ENCODE measurements at regions not wholly inside any gene's neighbourhood (a gene's known extent, or its start where the extent isn't known, plus 50 kb on each side); places are given as distances from the start of the nearest gene placed in this dataset.

DNA sequence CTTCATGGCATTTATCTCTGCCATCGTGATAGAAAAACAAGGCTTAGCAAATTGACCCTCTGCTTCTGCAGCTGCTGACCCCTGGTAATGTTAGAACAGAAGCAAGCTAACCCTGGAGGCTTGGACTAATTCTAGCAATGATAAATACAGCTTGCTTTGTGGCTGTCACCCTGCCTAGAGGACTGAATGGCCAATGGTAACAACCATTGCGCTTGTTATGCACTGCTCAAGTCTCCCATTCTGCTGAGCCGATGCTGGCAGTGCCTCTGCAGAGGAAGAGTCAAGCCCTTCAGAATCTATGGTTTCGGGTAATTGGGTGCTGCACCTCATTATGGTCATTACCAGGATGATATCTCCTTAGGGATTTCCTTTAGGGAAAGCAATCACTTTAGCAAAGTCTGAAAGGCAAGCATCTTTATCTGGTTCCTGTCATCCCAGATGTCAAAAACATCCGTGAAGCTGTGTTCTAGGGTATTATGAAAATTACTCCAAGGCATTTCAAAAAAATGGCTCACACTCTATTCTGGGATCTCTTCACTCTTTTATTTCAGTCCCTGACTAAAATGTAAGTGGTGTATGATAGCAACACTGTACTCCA, 186.8 kb upstream of the DLGAP1 start:
- TF ChIP-seq, protein P1, sequence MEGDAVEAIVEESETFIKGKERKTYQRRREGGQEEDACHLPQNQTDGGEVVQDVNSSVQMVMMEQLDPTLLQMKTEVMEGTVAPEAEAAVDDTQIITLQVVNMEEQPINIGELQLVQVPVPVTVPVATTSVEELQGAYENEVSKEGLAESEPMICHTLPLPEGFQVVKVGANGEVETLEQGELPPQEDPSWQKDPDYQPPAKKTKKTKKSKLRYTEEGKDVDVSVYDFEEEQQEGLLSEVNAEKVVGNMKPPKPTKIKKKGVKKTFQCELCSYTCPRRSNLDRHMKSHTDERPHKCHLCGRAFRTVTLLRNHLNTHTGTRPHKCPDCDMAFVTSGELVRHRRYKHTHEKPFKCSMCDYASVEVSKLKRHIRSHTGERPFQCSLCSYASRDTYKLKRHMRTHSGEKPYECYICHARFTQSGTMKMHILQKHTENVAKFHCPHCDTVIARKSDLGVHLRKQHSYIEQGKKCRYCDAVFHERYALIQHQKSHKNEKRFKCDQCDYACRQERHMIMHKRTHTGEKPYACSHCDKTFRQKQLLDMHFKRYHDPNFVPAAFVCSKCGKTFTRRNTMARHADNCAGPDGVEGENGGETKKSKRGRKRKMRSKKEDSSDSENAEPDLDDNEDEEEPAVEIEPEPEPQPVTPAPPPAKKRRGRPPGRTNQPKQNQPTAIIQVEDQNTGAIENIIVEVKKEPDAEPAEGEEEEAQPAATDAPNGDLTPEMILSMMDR (IDR thresholded peaks at IDR 0.05; ENCODE audit: low read depth, low read length) = no peak
- TF ChIP-seq EZH2phosphoT487 (IDR thresholded peaks at IDR 0.05; ENCODE audit: low read depth) = no peak
